Right lobe of liver (tissue), 4 donors: ENCODE measurements at regions not wholly inside any gene's neighbourhood (a gene's known extent, or its start where the extent isn't known, plus 50 kb on each side); places are given as distances from the start of the nearest gene placed in this dataset.

Experiments
- POLR2A ChIP-seq: fragments of 450-650 bp; IDR thresholded peaks from one replicate; pipeline ENCODE4 v1.6.1; 2017; ENCODE audit warnings: antibody characterized with exemption, mild to moderate bottlenecking
- TF ChIP-seq, protein P1 (sequence below), 4 donors: fragments of 200-600 bp in 3 of 4; fragments of 450-650 bp in 1 of 4; IDR thresholded peaks; one replicate each; pipeline versions ENCODE4 v1.5.1 to v1.8.0; 2016 to 2022; ENCODE audit warnings: antibody characterized with exemption in 4 of 4, mild to moderate bottlenecking in 2 of 4
- donor health status: DM: no; HTN: no; CAD: no.
- donor health status: DM: no; HTN: no; CAD: no.
- donor health status: DM: no; HTN: yes; CAD: no.

DNA sequence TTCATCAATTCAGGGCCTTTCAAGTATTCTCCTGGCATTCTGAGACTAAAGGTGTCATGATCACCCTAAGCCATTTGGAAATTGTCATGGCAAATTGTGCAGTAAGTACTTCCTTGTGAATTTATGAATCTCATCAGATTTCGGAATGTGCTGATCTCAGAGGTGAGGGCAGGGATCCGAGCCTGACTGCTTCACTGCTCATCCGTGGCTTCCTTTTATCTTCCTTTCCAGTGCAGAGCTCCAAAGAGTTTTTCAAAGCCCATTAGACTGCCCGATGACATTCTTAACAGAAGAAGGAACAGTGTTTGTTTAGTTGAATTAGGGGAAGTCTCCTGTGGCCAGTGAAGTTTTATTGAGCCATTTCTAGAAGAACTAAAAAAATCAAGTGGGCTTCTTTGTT lies 182.8 kb upstream of the GDNF start:
- TF ChIP-seq, protein P1, sequence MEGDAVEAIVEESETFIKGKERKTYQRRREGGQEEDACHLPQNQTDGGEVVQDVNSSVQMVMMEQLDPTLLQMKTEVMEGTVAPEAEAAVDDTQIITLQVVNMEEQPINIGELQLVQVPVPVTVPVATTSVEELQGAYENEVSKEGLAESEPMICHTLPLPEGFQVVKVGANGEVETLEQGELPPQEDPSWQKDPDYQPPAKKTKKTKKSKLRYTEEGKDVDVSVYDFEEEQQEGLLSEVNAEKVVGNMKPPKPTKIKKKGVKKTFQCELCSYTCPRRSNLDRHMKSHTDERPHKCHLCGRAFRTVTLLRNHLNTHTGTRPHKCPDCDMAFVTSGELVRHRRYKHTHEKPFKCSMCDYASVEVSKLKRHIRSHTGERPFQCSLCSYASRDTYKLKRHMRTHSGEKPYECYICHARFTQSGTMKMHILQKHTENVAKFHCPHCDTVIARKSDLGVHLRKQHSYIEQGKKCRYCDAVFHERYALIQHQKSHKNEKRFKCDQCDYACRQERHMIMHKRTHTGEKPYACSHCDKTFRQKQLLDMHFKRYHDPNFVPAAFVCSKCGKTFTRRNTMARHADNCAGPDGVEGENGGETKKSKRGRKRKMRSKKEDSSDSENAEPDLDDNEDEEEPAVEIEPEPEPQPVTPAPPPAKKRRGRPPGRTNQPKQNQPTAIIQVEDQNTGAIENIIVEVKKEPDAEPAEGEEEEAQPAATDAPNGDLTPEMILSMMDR (IDR thresholded peaks at IDR 0.05), result no peak
- no peak for TF ChIP-seq POLR2A
